ENCODE measurements at regions not wholly inside any gene's neighbourhood (a gene's known extent, or its start where the extent isn't known, plus 50 kb on each side); places are given as distances from the start of the nearest gene placed in this dataset.

GRCh38 chr4:12963291-12963690, 520.8 kb downstream of the RAB28 start:
- H3K4me1 ChIP-seq (ENCODE audit: insufficient read depth, low read length) = peaks cover 50% of the 10 kb centered on the region
- H3K4me2 ChIP-seq (ENCODE audit: low read depth, low read length) = no peak overlapping the region
- CTCF ChIA-PET (ENCODE audit: low intra/inter-chr PET ratio, low total read pairs) = no interaction called here
- H3K79me2 ChIP-seq (ENCODE audit: insufficient read depth, low read length) = no peaks in the 10 kb centered on the region
- no TSS peak for BruUV-seq (replicated peaks)
- no peak for DNase-seq (ENCODE audit: low spot score)
- no peak overlapping the region for H3K4me3 ChIP-seq (replicated peaks in 1 of 3; ENCODE audit: insufficient read depth in 1 of 3, low read depth in 2 of 3, low read length in 3 of 3)
- ATAC-seq = no peak
- H2AFZ ChIP-seq (ENCODE audit: low read length) = no peak overlapping the region
- no peak overlapping the region for H3K9ac ChIP-seq (ENCODE audit: insufficient read depth, low read depth, low read length)
- intact Hi-C loops (cut with micrococcal nuclease; ENCODE audit: unreplicated experiment) = no loop called here
- H3K9me3 ChIP-seq (ENCODE audit: low read length) = no peaks in the 10 kb centered on the region
- no peaks in the 10 kb centered on the region for H3K27me3 ChIP-seq (ENCODE audit: control insufficient read depth in 1 of 2, insufficient read depth in 2 of 2, low read length in 2 of 2)
- H3K27ac ChIP-seq (ENCODE audit: extremely low read length, insufficient read depth, low read length) = no peak overlapping the region
- no peaks in the 10 kb centered on the region for H4K20me1 ChIP-seq (ENCODE audit: insufficient read depth, low read length)
- POLR2A ChIA-PET = no interaction called here
- TF ChIP-seq ESRRA (CRISPR knock-in tag; IDR thresholded peaks at IDR 0.05; ENCODE audit: low read depth) (no peak), GFI1 (CRISPR knock-in tag; IDR thresholded peaks at IDR 0.05; ENCODE audit: borderline replicate concordance) (0 out of 2 replicates have a peak, but pooled peaks have one; percentile 26), ZEB1 (IDR thresholded peaks at IDR 0.05; ENCODE audit: insufficient replicate concordance, low read depth) (no peak), ETV5 (CRISPR knock-in tag; IDR thresholded peaks at IDR 0.05; ENCODE audit: borderline replicate concordance) (no peak), ZNF615 (CRISPR knock-in tag; IDR thresholded peaks at IDR 0.05; ENCODE audit: borderline replicate concordance) (no peak), SRSF1 (optimal IDR thresholded peaks at IDR 0.05; ENCODE audit: low read depth, low read length) (no peak), SNAPC4 (CRISPR knock-in tag; IDR thresholded peaks at IDR 0.05) (no peak), ZNF160 (CRISPR knock-in tag; IDR thresholded peaks at IDR 0.05) (no peak), MXD1 (CRISPR knock-in tag; IDR thresholded peaks at IDR 0.05) (no peak)
- no peak for FAIRE-seq
- no peaks in the 10 kb centered on the region for H3K36me3 ChIP-seq (replicated peaks in 1 of 2; ENCODE audit: control insufficient read depth in 1 of 2, insufficient read depth in 2 of 2, low read length in 2 of 2)
- in situ Hi-C loops (cut with HindIII; ENCODE audit: extremely low pct_ligation_motif_present, low pct_unique_long_range_greater_than_20kb) = no loop called here

Measured in HepG2 (cell line).